ENCODE measurements at regions not wholly inside any gene's neighbourhood (a gene's known extent, or its start where the extent isn't known, plus 50 kb on each side); places are given as distances from the start of the nearest gene placed in this dataset.
A peak's percentile ranks its signal among the peaks of the same experiment; 100 is the strongest.

GRCh38 chr3:151935446-151935845, 62.0 kb downstream of the SUCNR1 start:
- H2AFZ ChIP-seq (ENCODE audit: low read length, unreplicated experiment): no peak overlapping the region
- no peaks in the 10 kb centered on the region for H3K36me3 ChIP-seq (ENCODE audit: insufficient read depth, low read length)
- no peaks in the 10 kb centered on the region for H3K27me3 ChIP-seq (ENCODE audit: insufficient read depth, low read length)
- peaks cover 25% of the 10 kb centered on the region for H3K4me1 ChIP-seq (ENCODE audit: control insufficient read depth, insufficient read depth, low read length, unreplicated experiment)
- no peak overlapping the region for H3K4me3 ChIP-seq (ENCODE audit: low read depth, low read length)
- no peaks in the 10 kb centered on the region for H3K79me2 ChIP-seq (ENCODE audit: control insufficient read depth, insufficient read depth, low read length, unreplicated experiment)
- H3K27ac ChIP-seq (ENCODE audit: low read depth, low read length): no peak overlapping the region

- Histone ChIP-seq H3K4me1 (ENCODE audit: control insufficient read depth, insufficient read depth, low read length, unreplicated experiment) (no peaks in the 10 kb centered on the region), H2AFZ (ENCODE audit: low read length, unreplicated experiment) (no peak overlapping the region), H3K79me2 (ENCODE audit: control insufficient read depth, insufficient read depth, low read length, unreplicated experiment) (no peaks in the 10 kb centered on the region), H3K27me3 (ENCODE audit: insufficient read depth, low read length) (no peaks in the 10 kb centered on the region), H3K4me3 (ENCODE audit: low read depth, low read length) (no peak overlapping the region), H3K27ac (ENCODE audit: low read depth, low read length) (no peak overlapping the region), H3K36me3 (ENCODE audit: insufficient read depth, low read length) (no peaks in the 10 kb centered on the region)
These were observed 67.0 kb downstream of the SUCNR1 start for GRCh38 chr3:151940481-151940880.

DNA sequence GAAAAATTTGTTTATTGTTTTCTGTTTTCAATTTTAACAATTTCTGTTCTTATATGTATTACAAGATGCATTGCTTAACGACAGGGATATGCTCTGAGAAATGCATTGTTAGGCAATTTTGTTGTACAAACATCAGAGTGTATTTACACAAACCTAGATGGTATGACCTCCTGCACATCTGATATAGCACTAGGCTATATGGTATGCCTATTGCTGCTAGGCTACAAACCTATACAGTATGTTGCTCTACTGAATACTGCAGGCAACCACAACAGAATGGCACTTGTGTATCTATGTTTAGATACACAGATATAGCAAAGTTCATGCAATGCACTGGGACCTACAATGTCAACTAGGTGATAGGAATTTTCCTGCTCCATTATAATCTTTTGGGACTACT, 70.1 kb downstream of the SUCNR1 start:
- no peaks in the 10 kb centered on the region for H3K4me1 ChIP-seq (ENCODE audit: control insufficient read depth, insufficient read depth, low read length, unreplicated experiment)
- H3K4me3 ChIP-seq (ENCODE audit: low read depth, low read length): no peak overlapping the region
- H3K27ac ChIP-seq (ENCODE audit: low read depth, low read length): no peak overlapping the region
- H2AFZ ChIP-seq (ENCODE audit: low read length, unreplicated experiment): no peak overlapping the region
- no peaks in the 10 kb centered on the region for H3K27me3 ChIP-seq (ENCODE audit: insufficient read depth, low read length)
- H3K36me3 ChIP-seq (ENCODE audit: insufficient read depth, low read length): no peaks in the 10 kb centered on the region
- H3K79me2 ChIP-seq (ENCODE audit: control insufficient read depth, insufficient read depth, low read length, unreplicated experiment): no peaks in the 10 kb centered on the region

GRCh38 chr3:151944356-151944755, 70.9 kb downstream of the SUCNR1 start:
- no peak overlapping the region for H3K4me3 ChIP-seq (ENCODE audit: low read depth, low read length)
- no peaks in the 10 kb centered on the region for H3K79me2 ChIP-seq (ENCODE audit: control insufficient read depth, insufficient read depth, low read length, unreplicated experiment)
- H3K27me3 ChIP-seq (ENCODE audit: insufficient read depth, low read length): no peaks in the 10 kb centered on the region
- no peaks in the 10 kb centered on the region for H3K4me1 ChIP-seq (ENCODE audit: control insufficient read depth, insufficient read depth, low read length, unreplicated experiment)
- H3K36me3 ChIP-seq (ENCODE audit: insufficient read depth, low read length): no peaks in the 10 kb centered on the region
- no peak overlapping the region for H3K27ac ChIP-seq (ENCODE audit: low read depth, low read length)
- no peak overlapping the region for H2AFZ ChIP-seq (ENCODE audit: low read length, unreplicated experiment)

DNA sequence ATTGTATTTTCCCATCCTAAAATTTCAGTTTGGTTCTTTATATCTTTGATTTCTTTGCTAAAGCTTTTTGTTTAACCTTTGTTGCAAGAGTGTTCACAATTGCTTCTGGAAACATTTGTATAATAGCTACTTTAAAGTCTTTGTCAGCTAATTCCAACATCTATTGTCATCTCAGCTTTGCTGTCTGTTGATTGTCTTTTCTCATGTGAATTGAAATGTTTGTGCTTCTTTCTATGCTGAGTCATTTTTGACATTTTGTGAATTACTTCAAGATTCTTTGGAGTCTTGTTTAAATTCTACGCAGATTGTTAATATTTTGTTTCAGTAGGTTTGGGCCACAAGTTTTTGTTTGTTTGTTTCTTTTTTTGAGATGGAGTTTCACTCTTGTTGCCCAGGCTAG, 73.2 kb downstream of the SUCNR1 start:
- no peaks in the 10 kb centered on the region for H3K27me3 ChIP-seq (ENCODE audit: insufficient read depth, low read length)
- H3K36me3 ChIP-seq (ENCODE audit: insufficient read depth, low read length): no peaks in the 10 kb centered on the region
- H3K79me2 ChIP-seq (ENCODE audit: control insufficient read depth, insufficient read depth, low read length, unreplicated experiment): no peaks in the 10 kb centered on the region
- H3K27ac ChIP-seq (ENCODE audit: low read depth, low read length): no peak overlapping the region
- no peak overlapping the region for H3K4me3 ChIP-seq (ENCODE audit: low read depth, low read length)
- H3K4me1 ChIP-seq (ENCODE audit: control insufficient read depth, insufficient read depth, low read length, unreplicated experiment): peaks cover 7% of the 10 kb centered on the region
- peak overlapping the region; percentile 53 for H2AFZ ChIP-seq (ENCODE audit: low read length, unreplicated experiment)

- H2AFZ ChIP-seq (ENCODE audit: low read length, unreplicated experiment): no peak overlapping the region
- H3K36me3 ChIP-seq (ENCODE audit: insufficient read depth, low read length): no peaks in the 10 kb centered on the region
- peaks cover 7% of the 10 kb centered on the region for H3K4me1 ChIP-seq (ENCODE audit: control insufficient read depth, insufficient read depth, low read length, unreplicated experiment)
- H3K27ac ChIP-seq (ENCODE audit: low read depth, low read length): no peak overlapping the region
- H3K79me2 ChIP-seq (ENCODE audit: control insufficient read depth, insufficient read depth, low read length, unreplicated experiment): no peaks in the 10 kb centered on the region
- H3K27me3 ChIP-seq (ENCODE audit: insufficient read depth, low read length): no peaks in the 10 kb centered on the region
- H3K4me3 ChIP-seq (ENCODE audit: low read depth, low read length): no peak overlapping the region
These were observed 76.3 kb downstream of the SUCNR1 start for GRCh38 chr3:151949706-151950105.

DNA sequence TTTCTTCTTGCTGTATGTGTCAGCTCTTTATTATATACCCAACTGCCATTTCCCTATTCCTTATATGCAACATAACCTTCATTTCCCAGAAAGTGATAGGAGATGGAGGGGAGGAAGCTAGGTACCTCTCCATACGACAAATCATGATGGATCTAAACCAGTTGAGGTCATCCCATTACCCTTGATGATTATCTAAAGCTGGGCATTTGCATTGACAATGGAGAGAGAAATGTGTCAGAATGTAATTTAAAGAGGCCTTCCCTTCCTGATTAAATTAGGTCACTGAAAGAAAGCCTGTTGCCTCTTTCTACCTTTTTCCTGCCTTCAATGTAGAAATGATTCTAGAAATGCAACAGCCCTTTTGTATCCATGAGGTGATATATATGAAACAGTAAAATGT, 81.9 kb downstream of the SUCNR1 start:
- Histone ChIP-seq H3K79me2 (ENCODE audit: control insufficient read depth, insufficient read depth, low read length, unreplicated experiment) (no peaks in the 10 kb centered on the region), H3K4me3 (ENCODE audit: low read depth, low read length) (no peak overlapping the region), H3K27ac (ENCODE audit: low read depth, low read length) (no peak overlapping the region), H2AFZ (ENCODE audit: low read length, unreplicated experiment) (no peak overlapping the region), H3K4me1 (ENCODE audit: control insufficient read depth, insufficient read depth, low read length, unreplicated experiment) (peaks cover 7% of the 10 kb centered on the region), H3K27me3 (ENCODE audit: insufficient read depth, low read length) (no peaks in the 10 kb centered on the region), H3K36me3 (ENCODE audit: insufficient read depth, low read length) (no peaks in the 10 kb centered on the region)

GRCh38 chr3:151960961-151961580, 87.6 kb downstream of the SUCNR1 start:
- H3K27ac ChIP-seq (ENCODE audit: low read depth, low read length): no peak overlapping the region
- H3K27me3 ChIP-seq (ENCODE audit: insufficient read depth, low read length): no peaks in the 10 kb centered on the region
- no peaks in the 10 kb centered on the region for H3K4me1 ChIP-seq (ENCODE audit: control insufficient read depth, insufficient read depth, low read length, unreplicated experiment)
- no peak overlapping the region for H2AFZ ChIP-seq (ENCODE audit: low read length, unreplicated experiment)
- no peaks in the 10 kb centered on the region for H3K36me3 ChIP-seq (ENCODE audit: insufficient read depth, low read length)
- H3K4me3 ChIP-seq (ENCODE audit: low read depth, low read length): no peak overlapping the region
- no peaks in the 10 kb centered on the region for H3K79me2 ChIP-seq (ENCODE audit: control insufficient read depth, insufficient read depth, low read length, unreplicated experiment)

DNA sequence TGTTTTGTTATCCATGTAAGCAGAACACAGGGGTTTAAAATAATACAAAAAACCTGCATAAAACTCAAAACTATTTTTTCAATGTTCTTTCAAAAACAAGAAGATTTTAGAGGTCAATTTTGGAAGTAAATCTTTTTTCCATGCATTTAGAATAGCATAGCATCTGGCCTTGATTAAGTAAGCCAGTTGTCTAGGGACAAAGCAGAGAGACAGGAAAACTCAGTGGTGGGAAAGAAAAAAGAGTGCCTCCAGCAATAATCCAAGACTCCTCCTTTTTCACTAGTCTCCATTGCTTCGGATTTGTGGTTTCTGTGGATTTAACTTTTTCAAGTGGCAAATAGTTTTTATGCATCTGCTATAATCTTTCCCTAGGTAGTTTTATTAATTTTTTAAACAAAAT, 88.9 kb downstream of the SUCNR1 start:
- no peaks in the 10 kb centered on the region for H3K79me2 ChIP-seq (ENCODE audit: control insufficient read depth, insufficient read depth, low read length, unreplicated experiment)
- H3K27me3 ChIP-seq (ENCODE audit: insufficient read depth, low read length): no peaks in the 10 kb centered on the region
- H3K4me3 ChIP-seq (ENCODE audit: low read depth, low read length): no peak overlapping the region

GRCh38 chr3:151962912-151963311, 89.5 kb downstream of the SUCNR1 start:
- H3K27ac ChIP-seq (ENCODE audit: low read depth, low read length): no peak overlapping the region
- H3K27me3 ChIP-seq (ENCODE audit: insufficient read depth, low read length): no peaks in the 10 kb centered on the region
- H2AFZ ChIP-seq (ENCODE audit: low read length, unreplicated experiment): no peak overlapping the region
- no peaks in the 10 kb centered on the region for H3K4me1 ChIP-seq (ENCODE audit: control insufficient read depth, insufficient read depth, low read length, unreplicated experiment)
- no peaks in the 10 kb centered on the region for H3K79me2 ChIP-seq (ENCODE audit: control insufficient read depth, insufficient read depth, low read length, unreplicated experiment)
- no peaks in the 10 kb centered on the region for H3K36me3 ChIP-seq (ENCODE audit: insufficient read depth, low read length)
- H3K4me3 ChIP-seq (ENCODE audit: low read depth, low read length): no peak overlapping the region

More for the DNA sequence above, 88.9 kb downstream of the SUCNR1 start:
- no peak overlapping the region for H2AFZ ChIP-seq (ENCODE audit: low read length, unreplicated experiment)
- H3K27ac ChIP-seq (ENCODE audit: low read depth, low read length): no peak overlapping the region
- H3K36me3 ChIP-seq (ENCODE audit: insufficient read depth, low read length): no peaks in the 10 kb centered on the region
- no peaks in the 10 kb centered on the region for H3K4me1 ChIP-seq (ENCODE audit: control insufficient read depth, insufficient read depth, low read length, unreplicated experiment)

DNA sequence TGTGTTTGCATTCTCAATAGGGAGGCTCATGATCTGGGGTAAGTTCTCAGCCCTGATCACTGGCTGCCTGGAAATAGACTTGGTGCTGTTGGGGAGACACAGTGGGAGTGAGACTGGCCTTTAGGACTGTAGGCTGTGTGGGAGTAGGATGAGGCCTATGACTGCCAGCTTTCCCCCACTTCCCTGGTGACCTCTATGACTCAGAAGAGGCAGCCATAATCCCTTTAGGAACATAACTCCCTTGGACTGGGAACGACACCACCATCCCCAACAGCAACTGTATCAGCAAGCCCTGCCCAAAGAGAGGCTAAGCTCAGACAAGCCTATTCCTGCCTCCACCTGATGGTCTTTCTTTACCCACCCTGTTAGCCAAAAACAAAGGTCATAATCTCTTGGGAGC, 91.3 kb downstream of the SUCNR1 start:
- Histone ChIP-seq H2AFZ (ENCODE audit: low read length, unreplicated experiment) (no peak overlapping the region), H3K27ac (ENCODE audit: low read depth, low read length) (no peak overlapping the region), H3K27me3 (ENCODE audit: insufficient read depth, low read length) (no peaks in the 10 kb centered on the region), H3K4me3 (ENCODE audit: low read depth, low read length) (no peak overlapping the region), H3K4me1 (ENCODE audit: control insufficient read depth, insufficient read depth, low read length, unreplicated experiment) (no peaks in the 10 kb centered on the region), H3K79me2 (ENCODE audit: control insufficient read depth, insufficient read depth, low read length, unreplicated experiment) (no peaks in the 10 kb centered on the region), H3K36me3 (ENCODE audit: insufficient read depth, low read length) (no peaks in the 10 kb centered on the region)

Data from ACC112 (cell line).